ENCODE measurements at regions not wholly inside any gene's neighbourhood (a gene's known extent, or its start where the extent isn't known, plus 50 kb on each side); places are given as distances from the start of the nearest gene placed in this dataset.

GRCh38 chr16:50496990-50497389 is 51.2 kb upstream of the NKD1 start:
- H3K79me1 ChIP-seq (ENCODE audit: insufficient read depth, low read depth, low read length, poor library complexity, severe bottlenecking), result no peaks in the 10 kb centered on the region
- no peak overlapping the region for H2AFZ ChIP-seq (ENCODE audit: low read length)
- no peak overlapping the region for H2BK20ac ChIP-seq (ENCODE audit: low read depth, low read length, poor library complexity, severe bottlenecking)
- no peak overlapping the region for H3K23ac ChIP-seq (ENCODE audit: insufficient read length, low read depth, low read length)
- H3K4me2 ChIP-seq (ENCODE audit: insufficient read depth, insufficient read length, low read length), result no peak overlapping the region
- no peaks in the 10 kb centered on the region for H3K23me2 ChIP-seq (ENCODE audit: insufficient read length, low read depth, low read length, poor library complexity, severe bottlenecking)
- no peak overlapping the region for H4K5ac ChIP-seq (ENCODE audit: insufficient read length, low read depth, low read length)
- no peak overlapping the region for H2BK15ac ChIP-seq (ENCODE audit: low read depth, low read length)
- H4K8ac ChIP-seq (replicated peaks; ENCODE audit: insufficient read length, low read depth, low read length), result no peak overlapping the region
- no peak overlapping the region for H2BK5ac ChIP-seq (ENCODE audit: insufficient read length, low read length)
- no peaks in the 10 kb centered on the region for H3K9me3 ChIP-seq (ENCODE audit: control insufficient read depth, low read depth, low read length)
- H3K36me3 Mint-ChIP-seq (ENCODE audit: insufficient read depth in 1 of 3, low read depth in 3 of 3), result 0 out of 7 replicates have a peak, but pooled peaks cover 0 to 2% (median 0%) of the 10 kb centered on the region in 3 experiments
- H3K14ac ChIP-seq (ENCODE audit: insufficient read depth, low read length), result no peak overlapping the region
- no peaks in the 10 kb centered on the region for H3K79me2 ChIP-seq (ENCODE audit: insufficient read depth, low read length)
- no peak overlapping the region for H3K4me3 Mint-ChIP-seq
- H3K27me3 Mint-ChIP-seq (ENCODE audit: low read depth), result peaks cover 4% of the 10 kb centered on the region
- WGBS (ENCODE audit: extremely low coverage, insufficient read length, low lambda C conversion rate), result no CpG with 5 or more reads among the region's 2 CpGs
- no peaks in the 10 kb centered on the region for H3K27me3 ChIP-seq (ENCODE audit: insufficient read depth, low read length)
- no peak overlapping the region for H3K9ac ChIP-seq (ENCODE audit: extremely low read depth, insufficient read length, low read length)
- H3K4me1 Mint-ChIP-seq, result peaks cover 14 to 18% of the 10 kb centered on the region in 2 experiments
- DNase-seq, result no peak
- no peak overlapping the region for H3K27ac Mint-ChIP-seq
- no peak overlapping the region for H3K27ac ChIP-seq (ENCODE audit: insufficient read length, low read depth, low read length)
- H4K91ac ChIP-seq (ENCODE audit: insufficient read length, low read depth, low read length), result no peak overlapping the region
- H3K56ac ChIP-seq (ENCODE audit: insufficient read length, low read depth, low read length), result no peak overlapping the region
- TF ChIP-seq, protein P1, sequence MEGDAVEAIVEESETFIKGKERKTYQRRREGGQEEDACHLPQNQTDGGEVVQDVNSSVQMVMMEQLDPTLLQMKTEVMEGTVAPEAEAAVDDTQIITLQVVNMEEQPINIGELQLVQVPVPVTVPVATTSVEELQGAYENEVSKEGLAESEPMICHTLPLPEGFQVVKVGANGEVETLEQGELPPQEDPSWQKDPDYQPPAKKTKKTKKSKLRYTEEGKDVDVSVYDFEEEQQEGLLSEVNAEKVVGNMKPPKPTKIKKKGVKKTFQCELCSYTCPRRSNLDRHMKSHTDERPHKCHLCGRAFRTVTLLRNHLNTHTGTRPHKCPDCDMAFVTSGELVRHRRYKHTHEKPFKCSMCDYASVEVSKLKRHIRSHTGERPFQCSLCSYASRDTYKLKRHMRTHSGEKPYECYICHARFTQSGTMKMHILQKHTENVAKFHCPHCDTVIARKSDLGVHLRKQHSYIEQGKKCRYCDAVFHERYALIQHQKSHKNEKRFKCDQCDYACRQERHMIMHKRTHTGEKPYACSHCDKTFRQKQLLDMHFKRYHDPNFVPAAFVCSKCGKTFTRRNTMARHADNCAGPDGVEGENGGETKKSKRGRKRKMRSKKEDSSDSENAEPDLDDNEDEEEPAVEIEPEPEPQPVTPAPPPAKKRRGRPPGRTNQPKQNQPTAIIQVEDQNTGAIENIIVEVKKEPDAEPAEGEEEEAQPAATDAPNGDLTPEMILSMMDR (conservative IDR thresholded peaks at IDR 0.05), result no peak
- no peak overlapping the region for H3T11ph ChIP-seq (ENCODE audit: low read length)
- H3K4me1 ChIP-seq (ENCODE audit: insufficient read depth, low read length), result no peaks in the 10 kb centered on the region; the same call in 1 of the 2 replicates
- H4K20me1 ChIP-seq (ENCODE audit: control insufficient read depth, insufficient read depth, insufficient read length), result no peaks in the 10 kb centered on the region
- H3K18ac ChIP-seq (ENCODE audit: insufficient read length, low read depth, low read length), result no peak overlapping the region
- no peak overlapping the region for H2BK12ac ChIP-seq (ENCODE audit: insufficient read length, low read depth, low read length)
- no peaks in the 10 kb centered on the region; a peak in 1 of 5 replicates for H3K9me3 Mint-ChIP-seq
- no peak overlapping the region for H2BK120ac ChIP-seq (ENCODE audit: low read depth, low read length, poor library complexity, severe bottlenecking)
- H3K4ac ChIP-seq (ENCODE audit: low read depth, low read length), result no peak overlapping the region
- H2AK5ac ChIP-seq (ENCODE audit: insufficient read length, low read length), result no peak overlapping the region

All from H9 (cell line).